GM04503 (cell line): ENCODE measurements at regions not wholly inside any gene's neighbourhood (a gene's known extent, or its start where the extent isn't known, plus 50 kb on each side); places are given as distances from the start of the nearest gene placed in this dataset.

Source experiments
- DNase-seq: peaks from one replicate; pipeline ENCODE4 v3.0.0-alpha.2; 2012; ENCODE audit warnings: low read depth

GRCh38 chr3:59580996-59581395, 531.2 kb upstream of the CFAP20DC start:
- no peak for DNase-seq

GRCh38 chr3:59580499-59580898, 530.7 kb upstream of the CFAP20DC start:
- no peak for DNase-seq

- no peak for DNase-seq
Measured at GRCh38 chr3:59578129-59578528, 528.3 kb upstream of the CFAP20DC start.

GRCh38 chr3:59576606-59577005, 526.8 kb upstream of the CFAP20DC start:
- no peak for DNase-seq

- DNase-seq, result no peak
Measured at GRCh38 chr3:59575113-59576001, 525.5 kb upstream of the CFAP20DC start.

GRCh38 chr3:59573911-59574310, 524.1 kb upstream of the CFAP20DC start:
- peak; percentile 86 for DNase-seq

GRCh38 chr3:59572106-59572505, 522.3 kb upstream of the CFAP20DC start:
- DNase-seq, result no peak

GRCh38 chr3:59570806-59571205, 521.0 kb upstream of the CFAP20DC start:
- no peak for DNase-seq

GRCh38 chr3:59567661-59568060, 517.8 kb upstream of the CFAP20DC start:
- DNase-seq, result no peak

GRCh38 chr3:59566481-59566975, 516.7 kb upstream of the CFAP20DC start:
- DNase-seq, result no peak

- no peak for DNase-seq
Measured at GRCh38 chr3:59565125-59565524, 515.3 kb upstream of the CFAP20DC start.

- no peak for DNase-seq
Measured at GRCh38 chr3:59563966-59564365, 514.1 kb upstream of the CFAP20DC start.

- no peak for DNase-seq
Measured at GRCh38 chr3:59563072-59563605, 513.3 kb upstream of the CFAP20DC start.

- peak; percentile 69 for DNase-seq
Measured at GRCh38 chr3:59559721-59560435, 510.1 kb upstream of the CFAP20DC start.

- no peak for DNase-seq
Measured at GRCh38 chr3:59558906-59559720, 509.3 kb upstream of the CFAP20DC start.

GRCh38 chr3:59555593-59556315, 505.9 kb upstream of the CFAP20DC start:
- no peak for DNase-seq

GRCh38 chr3:59553076-59553475, 503.3 kb upstream of the CFAP20DC start:
- no peak for DNase-seq

GRCh38 chr3:59551834-59552233, 502.0 kb upstream of the CFAP20DC start:
- no peak for DNase-seq

- DNase-seq, result no peak
Measured at GRCh38 chr3:59549962-59550361, 500.1 kb upstream of the CFAP20DC start.

GRCh38 chr3:59547874-59548273, 498.0 kb upstream of the CFAP20DC start:
- DNase-seq, result no peak

- no peak for DNase-seq
Measured at GRCh38 chr3:59546522-59546921, 496.7 kb upstream of the CFAP20DC start.
